HEK293 (cell line): ENCODE measurements at regions not wholly inside any gene's neighbourhood (a gene's known extent, or its start where the extent isn't known, plus 50 kb on each side); places are given as distances from the start of the nearest gene placed in this dataset.

Source experiments
- HOXC10 ChIP-seq: sonication (generic); formaldehyde crosslinking; IDR thresholded peaks from 2 replicates; pipeline ENCODE4 v1.8.1; 2023; ENCODE audit warnings: mild to moderate bottlenecking, missing genetic modification reagents
- KLF16 ChIP-seq: fragments of 450-650 bp; formaldehyde crosslinking; IDR thresholded peaks from 2 replicates; pipeline ENCODE4 v1.5.1; 2017; ENCODE audit warnings: missing biosample characterization, missing genetic modification characterization
- ZBTB21 ChIP-seq: fragments of 450-650 bp; formaldehyde crosslinking; IDR thresholded peaks from 2 replicates; pipeline ENCODE4 v1.5.1; 2017; ENCODE audit warnings: missing biosample characterization, missing genetic modification characterization
- ZFP37 ChIP-seq: fragments of 450-650 bp; formaldehyde crosslinking; IDR thresholded peaks from 2 replicates; pipeline ENCODE4 v1.5.1; 2016; ENCODE audit warnings: missing biosample characterization, missing genetic modification characterization
- ZNF274 ChIP-seq, 2 experiments: fragments of 200-500 bp in 1 of 2; fragments of 450-650 bp in 1 of 2; sonication (Bioruptor generic) in 1 of 2; formaldehyde crosslinking in 1 of 2; IDR thresholded peaks; 2 replicates each; pipeline versions ENCODE4 v1.5.1 to v1.6.1; 2014 to 2016; ENCODE audit warnings: borderline replicate concordance in 1 of 2, inconsistent platforms in 1 of 2, low read length in 1 of 2, missing biosample characterization in 1 of 2, missing genetic modification characterization in 1 of 2
- ZNF549 ChIP-seq: fragments of 450-650 bp; IDR thresholded peaks from 2 replicates; pipeline ENCODE4 v1.5.1; 2018; ENCODE audit warnings: missing biosample characterization, missing genetic modification characterization, mild to moderate bottlenecking, inconsistent platforms, moderate library complexity
- ZNF571 ChIP-seq: fragments of 450-650 bp; formaldehyde crosslinking; IDR thresholded peaks from 2 replicates; pipeline ENCODE4 v1.5.0; 2017; ENCODE audit warnings: missing biosample characterization, missing genetic modification characterization
- ZNF629 ChIP-seq: fragments of 450-650 bp; formaldehyde crosslinking; IDR thresholded peaks from 2 replicates; pipeline ENCODE4 v1.5.1; 2017; ENCODE audit warnings: missing biosample characterization, missing genetic modification characterization
- ZNF639 ChIP-seq: fragments of 450-650 bp; formaldehyde crosslinking; IDR thresholded peaks from 2 replicates; pipeline ENCODE4 v1.5.1; 2016; ENCODE audit warnings: missing biosample characterization, missing genetic modification characterization
- TF ChIP-seq, protein P1 (sequence below): fragments of 450-650 bp; formaldehyde crosslinking; IDR thresholded peaks from 2 replicates; pipeline ENCODE4 v1.5.1; 2017; ENCODE audit warnings: missing biosample characterization, missing genetic modification characterization
- TF ChIP-seq, protein P2 (sequence below): fragments of 450-650 bp; formaldehyde crosslinking; IDR thresholded peaks from 2 replicates; pipeline ENCODE4 v1.5.1; 2016; ENCODE audit warnings: missing biosample characterization, missing genetic modification characterization
- TF ChIP-seq, protein P3 (sequence below): sonication (generic); formaldehyde crosslinking; IDR thresholded peaks from 2 replicates; pipeline ENCODE4 v1.8.1; 2022; ENCODE audit warnings: mild to moderate bottlenecking, moderate library complexity, missing genetic modification reagents
- TF ChIP-seq, protein P4 (sequence below): fragments of 450-650 bp; IDR thresholded peaks from 2 replicates; pipeline ENCODE4 v1.5.1; 2018; ENCODE audit warnings: missing biosample characterization, missing genetic modification characterization

DNA sequence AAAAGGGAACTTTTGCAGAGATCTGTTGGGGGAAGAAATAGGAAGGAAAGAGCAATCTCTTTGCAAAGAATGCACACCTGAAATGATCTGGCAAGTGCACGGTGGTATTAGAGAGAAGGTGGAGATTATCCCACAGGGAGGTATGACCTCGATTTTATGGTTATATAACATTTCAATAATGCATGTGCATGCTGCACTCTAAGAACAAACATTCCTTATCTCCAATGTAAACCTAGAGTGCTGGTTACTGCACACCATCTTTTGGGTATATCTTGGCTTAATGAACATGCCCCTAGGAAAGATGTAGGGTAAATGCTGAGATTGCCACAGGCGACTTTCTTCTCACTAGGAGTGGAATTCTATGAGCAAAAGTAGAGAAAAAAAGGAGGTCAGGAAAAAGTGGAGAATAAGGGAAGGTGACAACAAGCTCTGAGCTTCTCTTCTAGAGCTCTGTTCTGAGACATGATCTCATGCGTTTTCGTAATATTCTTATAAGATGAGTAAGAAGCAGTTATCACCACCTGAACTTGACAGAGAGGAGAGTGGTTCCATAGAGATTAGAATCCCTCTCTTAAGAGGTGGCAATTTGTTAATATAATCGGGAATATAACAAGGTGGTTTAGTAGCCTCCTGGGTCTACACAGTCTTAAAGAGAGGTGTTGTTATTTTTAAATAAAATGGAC lies 117.5 kb upstream of the TMC3 start:
- TF ChIP-seq, protein P1, sequence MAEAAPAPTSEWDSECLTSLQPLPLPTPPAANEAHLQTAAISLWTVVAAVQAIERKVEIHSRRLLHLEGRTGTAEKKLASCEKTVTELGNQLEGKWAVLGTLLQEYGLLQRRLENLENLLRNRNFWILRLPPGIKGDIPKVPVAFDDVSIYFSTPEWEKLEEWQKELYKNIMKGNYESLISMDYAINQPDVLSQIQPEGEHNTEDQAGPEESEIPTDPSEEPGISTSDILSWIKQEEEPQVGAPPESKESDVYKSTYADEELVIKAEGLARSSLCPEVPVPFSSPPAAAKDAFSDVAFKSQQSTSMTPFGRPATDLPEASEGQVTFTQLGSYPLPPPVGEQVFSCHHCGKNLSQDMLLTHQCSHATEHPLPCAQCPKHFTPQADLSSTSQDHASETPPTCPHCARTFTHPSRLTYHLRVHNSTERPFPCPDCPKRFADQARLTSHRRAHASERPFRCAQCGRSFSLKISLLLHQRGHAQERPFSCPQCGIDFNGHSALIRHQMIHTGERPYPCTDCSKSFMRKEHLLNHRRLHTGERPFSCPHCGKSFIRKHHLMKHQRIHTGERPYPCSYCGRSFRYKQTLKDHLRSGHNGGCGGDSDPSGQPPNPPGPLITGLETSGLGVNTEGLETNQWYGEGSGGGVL (tag by site-specific recombination): no peak
- TF ChIP-seq ZNF274 (IDR thresholded peaks at IDR 0.05; ENCODE audit: low read length): no peak
- no peak for TF ChIP-seq ZNF274 (tag by site-specific recombination; IDR thresholded peaks at IDR 0.05; ENCODE audit: borderline replicate concordance)
- no peak for TF ChIP-seq ZNF571 (tag by site-specific recombination)
- TF ChIP-seq, protein P2, sequence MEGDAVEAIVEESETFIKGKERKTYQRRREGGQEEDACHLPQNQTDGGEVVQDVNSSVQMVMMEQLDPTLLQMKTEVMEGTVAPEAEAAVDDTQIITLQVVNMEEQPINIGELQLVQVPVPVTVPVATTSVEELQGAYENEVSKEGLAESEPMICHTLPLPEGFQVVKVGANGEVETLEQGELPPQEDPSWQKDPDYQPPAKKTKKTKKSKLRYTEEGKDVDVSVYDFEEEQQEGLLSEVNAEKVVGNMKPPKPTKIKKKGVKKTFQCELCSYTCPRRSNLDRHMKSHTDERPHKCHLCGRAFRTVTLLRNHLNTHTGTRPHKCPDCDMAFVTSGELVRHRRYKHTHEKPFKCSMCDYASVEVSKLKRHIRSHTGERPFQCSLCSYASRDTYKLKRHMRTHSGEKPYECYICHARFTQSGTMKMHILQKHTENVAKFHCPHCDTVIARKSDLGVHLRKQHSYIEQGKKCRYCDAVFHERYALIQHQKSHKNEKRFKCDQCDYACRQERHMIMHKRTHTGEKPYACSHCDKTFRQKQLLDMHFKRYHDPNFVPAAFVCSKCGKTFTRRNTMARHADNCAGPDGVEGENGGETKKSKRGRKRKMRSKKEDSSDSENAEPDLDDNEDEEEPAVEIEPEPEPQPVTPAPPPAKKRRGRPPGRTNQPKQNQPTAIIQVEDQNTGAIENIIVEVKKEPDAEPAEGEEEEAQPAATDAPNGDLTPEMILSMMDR (tag by site-specific recombination): no peak
- TF ChIP-seq ZBTB21 (tag by site-specific recombination): no peak
- TF ChIP-seq KLF16: no peak
- no peak for TF ChIP-seq ZFP37 (tag by site-specific recombination)
- no peak for TF ChIP-seq ZNF629 (tag by site-specific recombination)
- TF ChIP-seq ZNF549 (tag by site-specific recombination): no peak
- TF ChIP-seq ZNF639 (tag by site-specific recombination): no peak
- TF ChIP-seq HOXC10 (CRISPR knock-in tag): no peak
- TF ChIP-seq, protein P3, sequence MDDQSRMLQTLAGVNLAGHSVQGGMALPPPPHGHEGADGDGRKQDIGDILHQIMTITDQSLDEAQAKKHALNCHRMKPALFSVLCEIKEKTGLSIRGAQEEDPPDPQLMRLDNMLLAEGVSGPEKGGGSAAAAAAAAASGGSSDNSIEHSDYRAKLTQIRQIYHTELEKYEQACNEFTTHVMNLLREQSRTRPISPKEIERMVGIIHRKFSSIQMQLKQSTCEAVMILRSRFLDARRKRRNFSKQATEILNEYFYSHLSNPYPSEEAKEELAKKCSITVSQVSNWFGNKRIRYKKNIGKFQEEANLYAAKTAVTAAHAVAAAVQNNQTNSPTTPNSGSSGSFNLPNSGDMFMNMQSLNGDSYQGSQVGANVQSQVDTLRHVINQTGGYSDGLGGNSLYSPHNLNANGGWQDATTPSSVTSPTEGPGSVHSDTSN (CRISPR knock-in tag): no peak
- TF ChIP-seq, protein P4, sequence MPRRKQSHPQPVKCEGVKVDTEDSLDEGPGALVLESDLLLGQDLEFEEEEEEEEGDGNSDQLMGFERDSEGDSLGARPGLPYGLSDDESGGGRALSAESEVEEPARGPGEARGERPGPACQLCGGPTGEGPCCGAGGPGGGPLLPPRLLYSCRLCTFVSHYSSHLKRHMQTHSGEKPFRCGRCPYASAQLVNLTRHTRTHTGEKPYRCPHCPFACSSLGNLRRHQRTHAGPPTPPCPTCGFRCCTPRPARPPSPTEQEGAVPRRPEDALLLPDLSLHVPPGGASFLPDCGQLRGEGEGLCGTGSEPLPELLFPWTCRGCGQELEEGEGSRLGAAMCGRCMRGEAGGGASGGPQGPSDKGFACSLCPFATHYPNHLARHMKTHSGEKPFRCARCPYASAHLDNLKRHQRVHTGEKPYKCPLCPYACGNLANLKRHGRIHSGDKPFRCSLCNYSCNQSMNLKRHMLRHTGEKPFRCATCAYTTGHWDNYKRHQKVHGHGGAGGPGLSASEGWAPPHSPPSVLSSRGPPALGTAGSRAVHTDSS (tag by site-specific recombination): no peak
